HepG2 (cell line): ENCODE measurements at regions not wholly inside any gene's neighbourhood (a gene's known extent, or its start where the extent isn't known, plus 50 kb on each side); places are given as distances from the start of the nearest gene placed in this dataset.

Experiments used
- FIP1L1 ChIP-seq: fragments of 200-400 bp; formaldehyde crosslinking; IDR thresholded peaks from 2 replicates; pipeline ENCODE4 v1.6.1; 2018; ENCODE audit warnings: low read depth, mild to moderate bottlenecking, low read length, moderate library complexity, borderline replicate concordance; ENCODE audit not compliant: insufficient read depth
- FUBP1 ChIP-seq: sonication (generic); formaldehyde crosslinking; IDR thresholded peaks from 2 replicates; pipeline ENCODE4 v1.5.1; 2020; ENCODE audit warnings: missing genetic modification reagents, mild to moderate bottlenecking, borderline replicate concordance
- GLMP ChIP-seq: sonication (generic); formaldehyde crosslinking; IDR thresholded peaks from 2 replicates; pipeline ENCODE4 v1.9.0; 2021; ENCODE audit warnings: missing genetic modification reagents, mild to moderate bottlenecking, borderline replicate concordance
- HNRNPLL ChIP-seq: fragments of 200-400 bp; formaldehyde crosslinking; IDR thresholded peaks from 2 replicates; pipeline ENCODE4 v1.6.1; 2017; ENCODE audit warnings: mild to moderate bottlenecking, low read depth, low read length; ENCODE audit not compliant: poor library complexity, severe bottlenecking
- HOXA5 ChIP-seq: sonication (generic); formaldehyde crosslinking; IDR thresholded peaks from 2 replicates; pipeline ENCODE4 v1.4.0; 2020; ENCODE audit warnings: missing genetic modification reagents
- HOXA9 ChIP-seq: sonication (generic); formaldehyde crosslinking; IDR thresholded peaks from 2 replicates; pipeline ENCODE4 v1.8.1; 2022; ENCODE audit warnings: missing genetic modification reagents, mild to moderate bottlenecking, moderate library complexity, borderline replicate concordance
- NFKB2 ChIP-seq: sonication (generic); formaldehyde crosslinking; IDR thresholded peaks from 2 replicates; pipeline ENCODE4 v1.4.0; 2020; ENCODE audit warnings: missing genetic modification reagents, borderline replicate concordance
- POGZ ChIP-seq: sonication (generic); formaldehyde crosslinking; IDR thresholded peaks from 2 replicates; pipeline ENCODE4 v1.4.0; 2020; ENCODE audit warnings: mild to moderate bottlenecking, missing genetic modification reagents
- PRDM15 ChIP-seq: sonication (generic); formaldehyde crosslinking; IDR thresholded peaks from 2 replicates; pipeline ENCODE4 v1.4.0; 2020; ENCODE audit warnings: missing genetic modification reagents
- SOX6 ChIP-seq, 2 experiments: fragments of 450-650 bp in 1 of 2; sonication (generic) in 1 of 2; formaldehyde crosslinking in 1 of 2; IDR thresholded peaks; 2 replicates each; pipeline versions ENCODE4 v1.4.0 to v1.6.1; 2017 to 2020; ENCODE audit warnings: antibody characterized with exemption in 1 of 2, mild to moderate bottlenecking in 1 of 2, missing genetic modification reagents in 1 of 2
- SRSF4 ChIP-seq: fragments of 200-400 bp; formaldehyde crosslinking; IDR thresholded peaks from one replicate; pipeline ENCODE4 v1.6.1; 2018; ENCODE audit warnings: mild to moderate bottlenecking, low read depth, low read length, moderate library complexity; ENCODE audit not compliant: poor library complexity, severe bottlenecking
- U2AF1 ChIP-seq: fragments of 200-400 bp; formaldehyde crosslinking; optimal IDR thresholded peaks from 2 replicates; pipeline ENCODE3; 2017; ENCODE audit warnings: mild to moderate bottlenecking, low read depth, low read length
- ZFP62 ChIP-seq: sonication (generic); formaldehyde crosslinking; IDR thresholded peaks from 2 replicates; pipeline ENCODE4 v1.4.0; 2020; ENCODE audit warnings: missing genetic modification reagents
- ZNF609 ChIP-seq: sonication (generic); formaldehyde crosslinking; IDR thresholded peaks from 2 replicates; pipeline ENCODE4 v1.4.0; 2020; ENCODE audit warnings: mild to moderate bottlenecking, missing genetic modification reagents, borderline replicate concordance
- ZNF614 ChIP-seq: IDR thresholded peaks from 2 replicates; pipeline ENCODE4 v1.6.1; 2018; ENCODE audit warnings: missing biosample characterization, missing genetic modification reagents, inconsistent platforms, borderline replicate concordance
- ZNF615 ChIP-seq: sonication (generic); formaldehyde crosslinking; IDR thresholded peaks from 2 replicates; pipeline ENCODE4 v1.5.0; 2020; ENCODE audit warnings: mild to moderate bottlenecking, missing genetic modification reagents, borderline replicate concordance
- ZNF7 ChIP-seq: IDR thresholded peaks from 2 replicates; pipeline ENCODE4 v1.6.1; 2016; ENCODE audit warnings: missing biosample characterization, missing genetic modification reagents

- TF ChIP-seq POGZ (peak; percentile 77), ZFP62 (no peak), FUBP1 (CRISPR knock-in tag) (no peak), ZNF609 (CRISPR knock-in tag) (no peak), HOXA5 (CRISPR knock-in tag) (peak; percentile 83), HNRNPLL (no peak), SRSF4 (no peak), SOX6 (IDR thresholded peaks at IDR 0.05) (no peak), SOX6 (CRISPR knock-in tag; IDR thresholded peaks at IDR 0.05) (peak; percentile 66; the same call in 1 of the 2 replicates), NFKB2 (CRISPR knock-in tag) (peak; percentile 65; the same call in 1 of the 2 replicates), HOXA9 (CRISPR knock-in tag) (no peak), ZNF7 (CRISPR knock-in tag) (no peak), PRDM15 (no peak), GLMP (no peak), FIP1L1 (no peak), U2AF1 (no peak), ZNF614 (CRISPR knock-in tag) (0 out of 2 replicates have a peak, but pooled peaks have one; percentile 80), ZNF615 (CRISPR knock-in tag) (no peak)
These were observed 54.2 kb upstream of the ID2 start (continued) for GRCh38 chr2:8627692-8628085.
